HFFc6 (cell line): ENCODE measurements at regions not wholly inside any gene's neighbourhood (a gene's known extent, or its start where the extent isn't known, plus 50 kb on each side); places are given as distances from the start of the nearest gene placed in this dataset.

Experiments used
- DNase-seq: peaks from one replicate; pipeline ENCODE4 v3.0.0-alpha.2; 2018
- H3K27ac Mint-ChIP-seq: 2 replicates; pipeline ENCODE4 v1.8.0; 2020; ENCODE audit warnings: mild to moderate bottlenecking, mixed read lengths
- H3K27me3 Mint-ChIP-seq: 2 replicates; pipeline ENCODE4 v1.8.0; 2021; ENCODE audit warnings: mild to moderate bottlenecking, moderate library complexity, mixed read lengths; ENCODE audit not compliant: insufficient read depth
- H3K36me3 Mint-ChIP-seq: 2 replicates; pipeline ENCODE4 v1.8.0; 2021; ENCODE audit warnings: low read depth, mixed read lengths
- H3K4me1 Mint-ChIP-seq: 2 replicates; pipeline ENCODE4 v1.8.0; 2020; ENCODE audit warnings: low read depth, mixed read lengths
- H3K4me3 Mint-ChIP-seq: 2 replicates; pipeline ENCODE4 v1.8.0; 2020; ENCODE audit warnings: mild to moderate bottlenecking, moderate library complexity, mixed read lengths
- H3K9me3 Mint-ChIP-seq: 2 replicates; pipeline ENCODE4 v1.8.0; 2020; ENCODE audit warnings: mild to moderate bottlenecking, mixed read lengths
- CTCF ChIP-seq: fragments of 200-600 bp; sonication (generic); IDR thresholded peaks from 2 replicates; pipeline ENCODE4 v1.5.0; 2021; ENCODE audit warnings: antibody characterized with exemption, mild to moderate bottlenecking

DNA sequence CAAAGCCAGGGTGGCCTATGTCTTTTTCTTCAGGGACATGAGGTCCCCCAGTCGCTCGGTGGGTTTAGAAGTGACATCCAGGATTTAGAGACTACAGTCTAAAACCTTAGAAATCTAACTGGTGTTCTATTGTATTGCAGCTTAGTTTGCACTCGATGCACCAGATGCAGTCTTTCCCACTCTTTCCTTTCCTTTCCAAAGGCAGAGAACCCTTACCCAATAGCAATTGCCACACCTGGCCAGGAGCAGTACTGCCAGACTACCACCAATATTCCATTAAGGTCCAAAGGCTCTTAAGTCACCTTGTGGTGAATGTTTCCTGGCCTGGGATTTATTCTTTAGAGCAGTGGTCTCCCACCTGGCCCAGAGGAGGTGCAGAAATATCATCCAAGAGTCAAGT lies 1068.8 kb downstream of the FAM133A start:
- Mint-ChIP-seq H3K9me3 (peaks cover 16% of the 10 kb centered on the region), H3K4me1 (no peaks in the 10 kb centered on the region), H3K27me3 (no peaks in the 10 kb centered on the region), H3K27ac (no peak overlapping the region), H3K36me3 (no peaks in the 10 kb centered on the region; the same call in 1 of the 2 replicates), H3K4me3 (no peak overlapping the region)
- DNase-seq = no peak
- TF ChIP-seq CTCF = no peak

DNA sequence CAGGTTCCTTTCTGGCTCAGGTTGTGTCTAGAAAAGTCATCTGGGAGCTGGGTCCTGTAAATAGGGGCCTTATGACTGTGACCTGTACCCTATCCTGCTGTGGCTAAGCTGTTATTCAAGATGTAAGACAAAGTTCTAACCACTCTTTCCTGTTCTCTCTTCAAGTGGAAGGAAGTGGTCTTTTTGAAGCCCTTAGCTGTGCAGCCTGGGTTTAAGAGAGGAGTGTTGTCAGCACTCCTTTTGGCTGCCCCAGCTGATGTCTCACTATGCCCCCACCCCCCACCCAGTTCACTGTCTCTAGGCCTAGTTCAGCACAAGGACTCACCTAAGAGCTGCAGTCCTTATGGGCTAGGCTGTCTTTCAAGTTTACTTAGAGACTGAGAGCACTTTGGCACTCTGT lies 1069.5 kb downstream of the FAM133A start:
- peaks cover 16% of the 10 kb centered on the region for H3K9me3 Mint-ChIP-seq
- no peak overlapping the region for H3K27ac Mint-ChIP-seq
- no peak overlapping the region for H3K4me3 Mint-ChIP-seq
- TF ChIP-seq CTCF = no peak
- DNase-seq = no peak
- H3K4me1 Mint-ChIP-seq = no peaks in the 10 kb centered on the region
- H3K36me3 Mint-ChIP-seq = no peaks in the 10 kb centered on the region; the same call in 1 of the 2 replicates
- H3K27me3 Mint-ChIP-seq = no peaks in the 10 kb centered on the region

DNA sequence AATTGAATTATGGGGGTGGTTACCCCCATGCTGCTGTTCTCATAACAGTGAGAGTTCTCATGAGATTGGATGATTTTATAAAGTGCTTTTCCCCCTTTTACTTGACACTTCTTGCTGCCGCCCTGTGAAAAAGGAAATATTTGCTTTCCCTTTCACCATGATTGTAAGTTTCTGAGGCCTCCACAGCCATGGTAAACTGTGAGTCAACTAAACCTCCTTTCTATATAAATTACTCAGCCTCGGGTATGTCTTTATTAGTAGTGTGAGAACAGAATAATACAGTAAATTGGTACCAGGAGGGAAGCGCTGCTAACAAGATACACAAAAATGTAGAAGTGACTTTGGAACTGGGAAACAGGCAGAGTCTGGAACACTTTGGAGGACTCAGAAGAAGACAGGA lies 1070.8 kb downstream of the FAM133A start:
- Mint-ChIP-seq H3K4me1 (no peaks in the 10 kb centered on the region), H3K9me3 (peaks cover 16% of the 10 kb centered on the region), H3K27me3 (no peaks in the 10 kb centered on the region), H3K36me3 (no peaks in the 10 kb centered on the region; the same call in 1 of the 2 replicates), H3K27ac (no peak overlapping the region), H3K4me3 (no peak overlapping the region)
- DNase-seq = no peak
- no peak for TF ChIP-seq CTCF

DNA sequence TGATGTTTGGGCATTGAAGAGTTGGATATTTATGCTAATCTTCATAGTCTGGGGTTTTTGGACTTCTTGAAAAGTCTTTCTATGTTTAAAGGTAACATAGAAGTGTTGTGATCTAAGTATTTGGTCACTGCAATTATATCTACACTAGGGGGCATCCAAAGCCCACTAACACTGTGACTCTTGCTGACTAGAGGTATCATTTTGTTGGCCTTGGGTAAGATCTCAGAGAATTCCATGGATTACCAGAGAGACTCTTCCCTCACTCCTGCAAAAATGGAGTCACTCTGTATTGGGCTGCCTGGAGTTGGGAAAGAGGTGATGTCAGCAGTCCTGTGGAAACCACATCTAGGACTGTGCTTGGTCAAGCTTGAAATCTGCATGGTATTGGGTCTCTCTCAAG lies 1077.6 kb downstream of the FAM133A start:
- DNase-seq = no peak
- no peak overlapping the region for H3K4me3 Mint-ChIP-seq
- no peaks in the 10 kb centered on the region; the same call in 1 of the 2 replicates for H3K9me3 Mint-ChIP-seq
- no peak for TF ChIP-seq CTCF
- no peaks in the 10 kb centered on the region for H3K27me3 Mint-ChIP-seq
- no peak overlapping the region for H3K27ac Mint-ChIP-seq
- no peaks in the 10 kb centered on the region for H3K36me3 Mint-ChIP-seq
- H3K4me1 Mint-ChIP-seq = no peaks in the 10 kb centered on the region

- Mint-ChIP-seq H3K4me3 (no peak overlapping the region), H3K36me3 (no peaks in the 10 kb centered on the region), H3K4me1 (no peaks in the 10 kb centered on the region), H3K27me3 (no peaks in the 10 kb centered on the region), H3K9me3 (no peaks in the 10 kb centered on the region; the same call in 1 of the 2 replicates), H3K27ac (no peak overlapping the region)
- no peak for TF ChIP-seq CTCF
- DNase-seq = no peak
Observed at GRCh38 chrX:94752434-94753169, 1078.6 kb downstream of the FAM133A start.
